H1 (cell line): ENCODE measurements at regions not wholly inside any gene's neighbourhood (a gene's known extent, or its start where the extent isn't known, plus 50 kb on each side); places are given as distances from the start of the nearest gene placed in this dataset.

Experiments used
- BCL11A ChIP-seq, 2 experiments: IDR thresholded peaks; one replicate each; pipeline ENCODE4 v1.6.1; 2011; ENCODE audit warnings: low read depth in 2 of 2, low read length in 2 of 2, mild to moderate bottlenecking in 2 of 2
- JUND ChIP-seq: IDR thresholded peaks from 2 replicates; pipeline ENCODE4 v1.6.1; 2011; ENCODE audit warnings: mild to moderate bottlenecking, improper control_type of control experiment, low read length
- PHF8 ChIP-seq: fragments of 200-600 bp; sonication (generic); conservative IDR thresholded peaks from 2 replicates; pipeline ENCODE4 v1.7.1; 2012; ENCODE audit warnings: low read depth, mild to moderate bottlenecking, inconsistent platforms, low read length, moderate library complexity
- SIRT6 ChIP-seq: IDR thresholded peaks from one replicate; pipeline ENCODE4 v1.7.1; 2012; ENCODE audit warnings: low read length, inconsistent platforms
- TEAD4 ChIP-seq: IDR thresholded peaks from 2 replicates; pipeline ENCODE4 v1.6.1; 2012; ENCODE audit warnings: low read depth, low read length, inconsistent platforms, mixed read lengths
- YY1 ChIP-seq: IDR thresholded peaks from 2 replicates; pipeline ENCODE4 v1.6.1; 2011; ENCODE audit warnings: low read depth, mild to moderate bottlenecking, low read length
- TF ChIP-seq, protein P1 (sequence below), 3 experiments: IDR thresholded peaks; 1 replicate in 2 of 3; 2 replicates in 1 of 3; pipeline versions ENCODE4 v1.5.1 to v1.6.1; 2011; ENCODE audit warnings: low read length in 3 of 3, mild to moderate bottlenecking in 3 of 3, inconsistent platforms in 2 of 3, low read depth in 1 of 3, moderate library complexity in 1 of 3; ENCODE audit not compliant: insufficient read depth in 1 of 3; ENCODE audit errors: control extremely low read depth in 1 of 3

DNA sequence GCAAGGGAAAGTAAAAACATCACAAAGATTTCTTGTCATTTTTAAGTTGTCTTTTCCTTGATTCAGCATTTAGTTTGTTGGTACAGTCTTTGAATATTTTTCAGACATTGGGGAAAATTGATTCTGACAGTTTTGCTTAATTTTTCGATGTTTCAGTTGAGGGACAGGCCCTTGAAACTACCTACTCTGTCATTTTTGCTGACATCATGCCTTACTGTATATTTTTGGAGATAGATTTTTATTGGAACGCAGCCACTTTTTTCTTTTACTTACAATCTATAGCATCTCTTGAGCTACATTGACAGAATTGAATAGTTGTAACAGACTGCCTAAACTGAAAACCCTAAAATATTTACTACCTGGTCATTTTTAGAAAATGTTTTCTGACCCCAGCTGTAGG, 297.1 kb upstream of the KIF2B start:
- TF ChIP-seq SIRT6 (no peak), YY1 (no peak), TEAD4 (no peak), PHF8 (no peak), JUND (no peak), BCL11A (IDR thresholded peaks at IDR 0.05; ENCODE audit: low read depth in 2 of 2, low read length in 2 of 2) (no peak)
- TF ChIP-seq, protein P1, sequence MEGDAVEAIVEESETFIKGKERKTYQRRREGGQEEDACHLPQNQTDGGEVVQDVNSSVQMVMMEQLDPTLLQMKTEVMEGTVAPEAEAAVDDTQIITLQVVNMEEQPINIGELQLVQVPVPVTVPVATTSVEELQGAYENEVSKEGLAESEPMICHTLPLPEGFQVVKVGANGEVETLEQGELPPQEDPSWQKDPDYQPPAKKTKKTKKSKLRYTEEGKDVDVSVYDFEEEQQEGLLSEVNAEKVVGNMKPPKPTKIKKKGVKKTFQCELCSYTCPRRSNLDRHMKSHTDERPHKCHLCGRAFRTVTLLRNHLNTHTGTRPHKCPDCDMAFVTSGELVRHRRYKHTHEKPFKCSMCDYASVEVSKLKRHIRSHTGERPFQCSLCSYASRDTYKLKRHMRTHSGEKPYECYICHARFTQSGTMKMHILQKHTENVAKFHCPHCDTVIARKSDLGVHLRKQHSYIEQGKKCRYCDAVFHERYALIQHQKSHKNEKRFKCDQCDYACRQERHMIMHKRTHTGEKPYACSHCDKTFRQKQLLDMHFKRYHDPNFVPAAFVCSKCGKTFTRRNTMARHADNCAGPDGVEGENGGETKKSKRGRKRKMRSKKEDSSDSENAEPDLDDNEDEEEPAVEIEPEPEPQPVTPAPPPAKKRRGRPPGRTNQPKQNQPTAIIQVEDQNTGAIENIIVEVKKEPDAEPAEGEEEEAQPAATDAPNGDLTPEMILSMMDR (IDR thresholded peaks at IDR 0.05; ENCODE audit: control extremely low read depth in 1 of 3, insufficient read depth in 1 of 3, low read depth in 1 of 3, low read length in 3 of 3), result no peak
